ENCODE measurements at regions not wholly inside any gene's neighbourhood (a gene's known extent, or its start where the extent isn't known, plus 50 kb on each side); places are given as distances from the start of the nearest gene placed in this dataset.
"Not testable (repeated sequence)": the region's sequence is repeated elsewhere in the genome, so short reads cannot be mapped to it uniquely, and the experiment has no call there.

DNA sequence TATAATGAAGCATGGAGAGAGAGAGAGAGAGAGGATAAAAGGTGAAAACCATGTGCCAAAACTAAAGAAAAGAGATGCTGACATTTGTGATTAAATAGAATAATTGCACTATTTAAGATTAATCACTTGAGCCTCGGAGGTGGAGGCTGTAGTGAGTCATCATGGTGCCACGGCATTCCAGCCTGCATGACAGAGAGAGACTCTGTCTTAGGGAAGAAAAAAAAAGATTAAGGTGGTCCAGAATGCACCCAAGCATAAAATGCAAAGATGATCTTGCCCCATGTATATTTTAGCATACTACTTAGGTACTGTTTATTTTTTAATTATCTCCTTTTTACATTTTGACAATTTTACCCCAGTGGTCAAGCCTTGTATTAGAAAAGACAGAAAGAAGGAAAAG lies 742.5 kb downstream of the SPATA31A1 start:
- H3K9me3 ChIP-seq; DNase-seq (ENCODE audit: low spot score in 2 of 2); H3K27me3 ChIP-seq; H3K36me3 ChIP-seq; H3K27ac ChIP-seq; H3K4me1 ChIP-seq; H3K4me3 ChIP-seq: not testable (repeated sequence)
- 39 to 49% methylated on average over 2 of the region's 2 CpGs for WGBS, 2 donors

DNA sequence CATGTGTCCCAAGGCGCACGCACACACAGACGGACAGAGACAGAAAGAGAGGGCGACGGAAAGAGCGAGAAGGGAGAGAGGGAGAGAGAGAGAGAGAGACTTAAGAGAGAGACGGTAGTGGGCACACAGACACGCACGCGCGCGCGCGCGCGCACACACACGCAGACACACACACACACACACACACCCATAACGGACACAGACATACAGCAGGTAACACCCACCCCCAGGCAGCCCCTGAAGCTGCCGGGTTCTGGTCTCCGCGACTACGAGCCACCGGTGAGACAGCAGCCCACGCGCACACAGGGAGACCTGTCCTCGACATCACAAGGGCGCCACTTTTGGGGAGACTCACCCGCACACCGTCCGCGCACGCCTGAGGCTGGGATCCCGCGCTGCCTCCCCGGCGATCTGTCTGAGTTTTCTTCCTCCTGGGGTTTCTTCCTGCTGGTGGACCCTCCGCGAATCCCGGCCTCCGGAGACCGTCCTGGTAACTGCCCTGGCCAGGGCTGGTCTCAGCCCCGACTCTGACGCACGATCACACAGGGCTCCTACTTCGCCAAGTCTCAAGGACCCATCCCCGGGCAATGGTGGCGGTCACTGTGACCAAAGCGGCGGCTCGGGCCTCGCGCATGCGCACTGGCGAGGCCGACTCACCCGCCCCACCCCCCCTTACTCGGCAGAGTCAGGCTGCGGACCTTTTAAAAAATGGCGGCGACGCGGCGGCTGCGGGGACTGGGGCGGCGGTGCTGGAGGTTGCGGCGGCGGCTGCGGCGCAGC lies 750.7 kb downstream of the SPATA31A1 start:
- not testable (repeated sequence) for H3K4me1 ChIP-seq, H3K36me3 ChIP-seq, H3K27me3 ChIP-seq, H3K9me3 ChIP-seq
- peak overlapping the region in 3 of 4 donors; percentile 52 to 69 (median 65) for H3K27ac ChIP-seq
- no CpG with 5 or more reads among the region's 71 CpGs for WGBS, 2 donors
- peak; percentile 5 to 26 for DNase-seq (ENCODE audit: low spot score in 2 of 2)
- H3K4me3 ChIP-seq, result peak overlapping the region in 3 of 4 donors; percentile 37 to 52 (median 45)

DNA sequence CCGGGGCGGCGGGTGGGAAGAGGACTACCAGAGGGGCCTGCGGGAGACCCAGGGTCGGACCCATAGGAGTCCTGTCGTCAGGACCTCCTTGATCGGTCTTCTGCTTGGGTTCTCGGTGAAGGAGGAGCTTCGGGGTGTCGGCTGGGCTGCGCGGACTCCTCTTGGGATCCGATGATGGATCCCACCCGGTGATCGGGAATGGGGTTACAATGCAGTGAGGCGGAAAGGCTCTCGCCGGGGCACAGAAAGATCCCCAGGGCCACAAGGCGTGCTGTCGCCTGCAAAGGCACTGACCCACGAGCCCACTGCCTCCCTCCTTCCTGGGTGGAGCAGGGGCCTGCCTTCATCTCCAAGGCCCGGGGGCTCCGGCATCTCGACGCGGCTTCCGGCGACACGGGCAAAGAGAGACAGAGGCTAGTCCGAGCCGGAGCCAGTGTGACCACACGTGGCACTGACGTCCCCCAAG lies 751.3 kb downstream of the SPATA31A1 start:
- not testable (repeated sequence) for H3K36me3 ChIP-seq; H3K27me3 ChIP-seq; H3K9me3 ChIP-seq; DNase-seq (ENCODE audit: low spot score in 2 of 2); H3K4me1 ChIP-seq
- H3K27ac ChIP-seq, result peak overlapping the region in 1 of 4 donors; percentile 50
- peak overlapping the region in 3 of 4 donors; percentile 19 to 52 (median 27) for H3K4me3 ChIP-seq
- no CpG with 5 or more reads among the region's 33 CpGs for WGBS, 2 donors

DNA sequence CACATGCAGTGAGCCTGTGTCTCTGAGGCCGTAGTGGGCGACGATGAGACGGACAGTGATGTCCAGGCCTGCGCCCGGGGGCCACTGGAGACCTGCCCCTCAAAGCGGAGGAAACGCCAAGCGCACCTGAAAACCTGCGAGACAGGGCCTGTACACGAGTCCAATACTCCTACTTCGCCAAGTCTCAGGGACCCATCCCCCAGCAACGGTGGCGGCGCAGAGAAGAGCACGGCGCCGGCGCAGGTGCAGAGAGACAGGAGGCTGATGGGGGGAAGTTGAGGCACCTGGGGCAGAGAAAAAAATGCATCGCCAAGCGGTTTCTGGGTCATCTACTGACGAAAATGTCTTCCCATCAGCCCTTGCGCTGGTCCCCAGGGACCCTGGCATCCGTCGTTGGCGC lies 751.8 kb downstream of the SPATA31A1 start:
- H3K4me1 ChIP-seq, result not testable (repeated sequence)

DNA sequence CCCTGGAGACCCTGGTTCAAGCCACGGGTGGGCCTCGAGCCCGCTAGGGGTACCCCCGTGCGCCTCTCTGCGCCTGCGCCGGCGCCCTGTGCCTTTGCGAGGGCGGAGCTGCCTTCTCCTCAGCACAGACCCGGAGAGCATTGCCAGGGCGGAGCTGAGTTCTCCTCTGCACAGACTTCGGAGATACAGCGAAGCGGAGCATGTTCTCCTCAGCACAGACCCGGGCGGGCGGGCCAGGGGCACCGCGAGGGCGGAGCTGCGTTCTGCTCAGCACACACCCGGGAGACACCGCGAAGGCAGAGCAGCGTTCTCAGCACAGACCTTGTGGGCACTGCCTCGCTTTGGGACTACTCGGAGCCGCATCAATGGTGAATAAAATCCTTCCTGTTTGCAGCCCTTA lies 753.0 kb downstream of the SPATA31A1 start:
- H3K36me3 ChIP-seq; DNase-seq (ENCODE audit: low spot score in 2 of 2); H3K9me3 ChIP-seq; H3K4me1 ChIP-seq; H3K4me3 ChIP-seq; H3K27ac ChIP-seq; H3K27me3 ChIP-seq: not testable (repeated sequence)
- no CpG with 5 or more reads among the region's 30 CpGs for WGBS, 2 donors

More for the DNA sequence above, 751.8 kb downstream of the SPATA31A1 start:
- not testable (repeated sequence) for H3K27ac ChIP-seq; H3K27me3 ChIP-seq; H3K36me3 ChIP-seq; H3K4me3 ChIP-seq; DNase-seq (ENCODE audit: low spot score in 2 of 2); H3K9me3 ChIP-seq
- WGBS, 2 donors, result no CpG with 5 or more reads among the region's 26 CpGs

DNA sequence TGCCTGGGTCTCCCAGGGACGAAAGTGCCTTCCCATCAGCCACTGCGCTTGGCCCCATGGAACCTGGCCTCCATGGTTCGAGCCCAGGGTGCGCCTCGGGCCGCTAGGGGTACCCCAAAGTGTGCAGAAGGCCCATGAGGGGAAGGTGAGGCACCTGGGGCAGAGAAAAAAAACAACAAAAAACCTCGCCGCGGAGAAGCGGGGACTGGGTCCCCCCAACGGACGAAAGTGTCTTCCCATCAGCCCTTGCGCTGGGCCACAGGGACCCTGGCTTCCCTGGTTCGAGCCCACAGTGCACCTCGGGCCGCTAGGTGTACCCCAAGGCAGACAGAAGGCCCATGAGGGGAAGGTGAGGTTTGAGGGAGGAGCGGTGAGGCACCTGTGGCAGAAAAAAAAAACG lies 755.3 kb downstream of the SPATA31A1 start:
- not testable (repeated sequence) for H3K9me3 ChIP-seq; DNase-seq (ENCODE audit: low spot score in 2 of 2); H3K4me1 ChIP-seq; H3K4me3 ChIP-seq; H3K36me3 ChIP-seq; H3K27me3 ChIP-seq; H3K27ac ChIP-seq
- WGBS, 2 donors, result 43% methylated on average over 10 of the region's 18 CpGs; no CpG with 5 or more reads in 1 of the 2 donors

DNA sequence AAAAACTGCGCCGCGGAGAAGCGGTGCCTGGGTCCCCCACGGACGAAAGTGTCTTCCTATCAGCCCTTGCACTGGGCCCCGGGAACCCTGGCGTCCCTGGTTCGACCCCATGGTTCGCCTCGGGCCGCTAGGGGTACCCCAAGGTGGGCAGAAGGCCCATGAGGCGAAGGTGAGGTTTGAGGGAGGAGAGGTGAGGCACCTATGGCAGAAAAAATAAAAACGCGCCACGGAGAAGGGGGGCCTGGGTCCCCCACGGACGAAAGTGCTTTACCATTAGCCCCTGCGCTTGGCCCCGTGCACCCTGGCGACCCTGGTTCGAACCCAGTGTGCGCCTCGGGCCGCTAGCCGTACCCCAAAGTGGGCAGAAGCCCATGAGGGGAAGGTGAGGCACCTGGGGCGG lies 756.1 kb downstream of the SPATA31A1 start:
- not testable (repeated sequence) for H3K4me1 ChIP-seq; DNase-seq (ENCODE audit: low spot score in 2 of 2); H3K36me3 ChIP-seq; H3K27me3 ChIP-seq; H3K4me3 ChIP-seq; H3K9me3 ChIP-seq; H3K27ac ChIP-seq
- WGBS, 2 donors, result 100% methylated on average over 1 of the region's 27 CpGs; no CpG with 5 or more reads in 1 of the 2 donors

DNA sequence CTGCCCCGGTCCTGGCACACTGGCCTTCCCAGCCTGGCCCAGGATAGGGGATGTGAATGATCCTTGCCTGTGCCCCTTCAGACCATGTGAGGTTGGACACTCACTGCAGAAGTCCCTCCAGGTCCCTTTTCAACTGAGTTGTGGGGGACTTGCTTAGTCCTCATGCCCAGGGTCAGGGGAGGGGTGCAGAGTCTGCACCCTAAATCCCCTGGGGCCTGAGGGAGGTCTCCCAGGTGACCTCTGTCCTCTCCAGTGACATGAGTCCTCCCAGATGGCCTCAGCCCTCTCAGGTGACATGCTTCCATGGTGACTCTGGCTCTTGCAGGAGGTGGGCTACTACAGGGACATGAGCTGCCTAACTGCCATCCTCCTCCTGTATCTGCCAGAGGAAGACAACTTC lies 775.1 kb downstream of the SPATA31A1 start:
- not testable (repeated sequence) for DNase-seq (ENCODE audit: low spot score in 2 of 2); H3K4me1 ChIP-seq; H3K36me3 ChIP-seq; H3K9me3 ChIP-seq; H3K27me3 ChIP-seq; H3K4me3 ChIP-seq; H3K27ac ChIP-seq
- no CpG with 5 or more reads among the region's 1 CpG for WGBS, 2 donors

DNA sequence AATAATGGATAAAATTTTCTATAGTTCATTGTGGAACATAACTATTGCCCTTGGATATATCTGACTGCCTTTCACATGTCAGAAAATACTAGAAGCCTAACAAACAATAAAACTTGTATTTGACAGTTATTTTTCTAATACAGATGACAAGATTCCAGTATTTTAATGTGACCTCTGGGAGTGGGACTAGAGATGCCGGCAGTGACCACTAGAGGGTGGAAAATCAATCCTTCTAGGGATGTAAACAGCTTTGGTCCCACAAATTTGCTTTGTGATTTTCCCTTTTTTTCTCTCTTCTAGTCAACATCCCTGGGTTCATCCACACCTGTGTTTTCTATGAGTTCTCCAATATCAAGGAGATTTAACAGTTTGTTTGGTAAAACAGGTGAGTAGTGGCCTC lies 813.7 kb downstream of the SPATA31A1 start:
- no CpG with 5 or more reads among the region's 1 CpG for WGBS, 2 donors
- H3K36me3 ChIP-seq; H3K9me3 ChIP-seq; H3K4me1 ChIP-seq; H3K27ac ChIP-seq; H3K4me3 ChIP-seq; H3K27me3 ChIP-seq; DNase-seq (ENCODE audit: low spot score in 2 of 2): not testable (repeated sequence)

DNA sequence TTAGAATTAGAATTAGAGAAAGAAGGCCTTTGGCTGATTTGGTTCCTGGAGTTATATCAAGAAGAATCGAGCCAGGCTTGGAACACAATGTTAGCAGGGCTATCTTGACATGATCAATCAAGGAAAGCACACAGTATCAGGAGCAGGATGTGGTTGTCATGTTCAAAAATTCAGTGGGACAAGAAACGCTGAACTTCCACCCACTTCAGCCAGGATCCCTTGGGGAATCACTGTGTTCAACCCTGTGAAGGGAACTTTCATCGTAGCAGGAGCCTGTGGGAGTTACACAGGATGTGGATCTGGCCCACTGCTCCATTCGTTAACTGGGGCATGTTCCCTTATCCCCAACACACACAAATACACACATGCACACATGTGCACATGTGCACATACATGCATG lies 817.8 kb downstream of the SPATA31A1 start:
- not testable (repeated sequence) for H3K4me3 ChIP-seq; DNase-seq (ENCODE audit: low spot score in 2 of 2); H3K27me3 ChIP-seq; H3K9me3 ChIP-seq; H3K4me1 ChIP-seq; H3K27ac ChIP-seq; H3K36me3 ChIP-seq
- no CpG with 5 or more reads among the region's 4 CpGs for WGBS, 2 donors

DNA sequence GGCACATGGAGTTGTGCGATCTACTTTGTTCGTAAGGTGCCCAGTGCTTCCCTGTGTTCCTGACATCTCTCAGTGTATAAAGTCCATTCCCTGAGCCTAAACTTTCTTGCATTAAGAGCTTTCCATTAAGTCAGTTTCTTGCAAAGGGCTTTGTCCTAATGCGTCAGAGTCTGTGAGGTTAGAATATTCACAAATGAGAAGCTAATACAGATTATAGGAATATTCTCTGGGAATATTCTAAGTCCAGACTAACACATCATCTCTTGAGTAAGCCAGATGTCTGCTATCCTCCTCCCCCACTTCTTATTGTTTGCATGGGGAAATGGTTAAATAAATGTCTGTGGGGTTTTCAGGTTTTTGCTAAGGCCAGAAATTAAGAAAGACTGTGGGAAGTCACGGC lies 818.6 kb downstream of the SPATA31A1 start:
- 83% methylated on average over 1 of the region's 4 CpGs; no CpG with 5 or more reads in 1 of the 2 donors for WGBS, 2 donors
- not testable (repeated sequence) for H3K9me3 ChIP-seq; DNase-seq (ENCODE audit: low spot score in 2 of 2)

More for the DNA sequence above, 818.6 kb downstream of the SPATA31A1 start:
- H3K27me3 ChIP-seq, H3K4me3 ChIP-seq, H3K27ac ChIP-seq, H3K36me3 ChIP-seq, H3K4me1 ChIP-seq: not testable (repeated sequence)
